Heart right ventricle (tissue), 16 donors: ENCODE measurements at regions not wholly inside any gene's neighbourhood (a gene's known extent, or its start where the extent isn't known, plus 50 kb on each side); places are given as distances from the start of the nearest gene placed in this dataset.

Experiments used
- ATAC-seq, 8 donors: fragments of 200-7000 bp; cut with Tn5 transposase; one replicate each; pipeline ENCODE4 v1.9.1; 2020; ENCODE audit warnings: mild to moderate bottlenecking in 8 of 8, moderate library complexity in 8 of 8, moderate number of reproducible peaks in 1 of 8
- DNase-seq, 2 donors: peaks; one replicate each; pipeline ENCODE4 v3.0.0-alpha.2; 2020
- H3K27ac ChIP-seq, 10 donors: fragments of 200-600 bp; sonication (generic) in 2 of 10; one replicate each; pipeline versions ENCODE4 v1.5.0 to v1.8.0; 2020 to 2022; ENCODE audit warnings: mild to moderate bottlenecking in 3 of 10
- H3K27me3 ChIP-seq, 7 donors: fragments of 200-600 bp; one replicate each; pipeline ENCODE4 v1.8.0; 2021 to 2022; ENCODE audit warnings: mild to moderate bottlenecking in 2 of 7
- H3K36me3 ChIP-seq, 9 donors: fragments of 200-600 bp; sonication (generic) in 1 of 9; one replicate each; pipeline versions ENCODE4 v1.5.0 to v1.8.0; 2020 to 2022; ENCODE audit warnings: mild to moderate bottlenecking in 2 of 9
- H3K4me1 ChIP-seq, 9 donors: fragments of 200-600 bp; sonication (generic) in 1 of 9; one replicate each; pipeline versions ENCODE4 v1.5.0 to v1.8.0; 2020 to 2022; ENCODE audit warnings: mild to moderate bottlenecking in 4 of 9
- H3K4me3 ChIP-seq, 10 donors: fragments of 200-600 bp; sonication (generic) in 2 of 10; one replicate each; pipeline versions ENCODE4 v1.5.0 to v1.8.0; 2020 to 2022; ENCODE audit warnings: mild to moderate bottlenecking in 7 of 10, moderate library complexity in 2 of 10
- H3K9me3 ChIP-seq, 11 donors: fragments of 200-600 bp in 10 of 11; sonication (generic) in 2 of 11; one replicate each; pipeline versions ENCODE4 v1.5.0 to v1.8.0; 2013 to 2022; ENCODE audit warnings: mild to moderate bottlenecking in 2 of 11, control low read depth in 1 of 11, moderate library complexity in 1 of 11
- WGBS, 2 donors: extraction: QIAGEN DNeasy Blood & Tissue Kit; methylation state at CpG; one replicate each; pipeline ENCODE4 v1.1.7; 2013; ENCODE audit warnings: inconsistent platforms in 1 of 2; 5-methylcytosine and 5-hydroxymethylcytosine counted together
- intact Hi-C, 10 donors: fragments of 100-400 bp; cut with DNase I; formaldehyde crosslinking; loops; one replicate each; pipeline versions ENCODE4 v1.11.1 to v1.14.2; 2022
- TF ChIP-seq, protein P1 (sequence below), 9 donors: fragments of 200-600 bp; sonication (generic) in 2 of 9; IDR thresholded peaks; one replicate each; pipeline versions ENCODE4 v1.5.0 to v1.8.0; 2021 to 2022; ENCODE audit warnings: antibody characterized with exemption in 9 of 9, mild to moderate bottlenecking in 5 of 9, moderate library complexity in 1 of 9
- donor health status: Arrhythmogenic right ventricular cardiomyopathy.
- donor health status: ischemic (EF 13 %, LVEDD 7.1; RV severe dilation, severe dysfunction).
- donor health status: healthy with polysubstance abuse.
- donor health status: DM: no; HTN: yes; CAD: no.
- donor health status: DM: no; HTN: no; CAD: no.
- donor health status: ischemic (EF 25% LVEDD 6.9; RV normal size, moderate dysfunction).
- donor health status: ischemic (EF 25% LVEDD 5.7; RV mildly dilated, moderate dysfunction).
- donor health status: healthy.
- donor health status: DM: yes; HTN: yes; CAD: no.
- donor health status: Ischemic cardiomyopathy.
- donor health status: ischemic (EF 35%, LVEDD 5.7; RV mildly dilated, moderate dysfunction).
- donor health status: nonischemic (EF 11% LVEDD 7.7; RV severe dilation, severe dysfunction).
- donor health status: DM: yes; HTN: yes; CAD: no.
- donor health status: PGD.
- donor health status: ischemic (EF 29% LVEDD 5.4; RV normal size, mild dysfunction).
- donor health status: nonischemic (EF 23%, LVEDD 6.1; RV moderate dilation, normal function).

DNA sequence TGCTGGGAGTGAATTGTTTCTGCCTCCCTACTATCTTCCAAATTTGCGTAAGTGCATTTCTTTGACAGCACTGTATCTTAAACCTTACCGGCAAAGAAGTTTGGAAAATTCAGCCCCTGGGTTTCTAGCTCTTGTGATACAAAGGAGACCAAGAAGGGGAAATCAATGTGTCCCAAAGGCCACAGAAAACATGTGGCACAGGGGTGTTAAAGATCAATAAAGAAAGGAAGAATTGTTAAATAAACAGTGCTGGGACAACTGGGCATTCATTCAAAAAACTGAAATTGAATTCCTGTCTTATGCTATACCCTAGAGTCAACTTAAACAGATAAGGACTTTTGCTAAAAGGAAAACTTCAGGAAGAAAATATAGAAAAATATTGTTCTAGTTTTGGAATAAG is 328.1 kb downstream of the MAN2A1 start:
- no peaks in the 10 kb centered on the region for H3K4me1 ChIP-seq
- no peak overlapping the region for H3K4me3 ChIP-seq
- intact Hi-C loops: no loop called here
- no peak for ATAC-seq
- WGBS, 2 donors: 56 to 75% methylated on average over 2 of the region's 2 CpGs
- H3K27ac ChIP-seq: no peak overlapping the region
- peaks cover 0 to 4% (median 0%) of the 10 kb centered on the region in 11 donors for H3K9me3 ChIP-seq
- no peak for DNase-seq
- H3K36me3 ChIP-seq: no peaks in the 10 kb centered on the region
- TF ChIP-seq, protein P1, sequence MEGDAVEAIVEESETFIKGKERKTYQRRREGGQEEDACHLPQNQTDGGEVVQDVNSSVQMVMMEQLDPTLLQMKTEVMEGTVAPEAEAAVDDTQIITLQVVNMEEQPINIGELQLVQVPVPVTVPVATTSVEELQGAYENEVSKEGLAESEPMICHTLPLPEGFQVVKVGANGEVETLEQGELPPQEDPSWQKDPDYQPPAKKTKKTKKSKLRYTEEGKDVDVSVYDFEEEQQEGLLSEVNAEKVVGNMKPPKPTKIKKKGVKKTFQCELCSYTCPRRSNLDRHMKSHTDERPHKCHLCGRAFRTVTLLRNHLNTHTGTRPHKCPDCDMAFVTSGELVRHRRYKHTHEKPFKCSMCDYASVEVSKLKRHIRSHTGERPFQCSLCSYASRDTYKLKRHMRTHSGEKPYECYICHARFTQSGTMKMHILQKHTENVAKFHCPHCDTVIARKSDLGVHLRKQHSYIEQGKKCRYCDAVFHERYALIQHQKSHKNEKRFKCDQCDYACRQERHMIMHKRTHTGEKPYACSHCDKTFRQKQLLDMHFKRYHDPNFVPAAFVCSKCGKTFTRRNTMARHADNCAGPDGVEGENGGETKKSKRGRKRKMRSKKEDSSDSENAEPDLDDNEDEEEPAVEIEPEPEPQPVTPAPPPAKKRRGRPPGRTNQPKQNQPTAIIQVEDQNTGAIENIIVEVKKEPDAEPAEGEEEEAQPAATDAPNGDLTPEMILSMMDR (IDR thresholded peaks at IDR 0.05): no peak
- no peaks in the 10 kb centered on the region for H3K27me3 ChIP-seq

- Histone ChIP-seq H3K36me3 (no peaks in the 10 kb centered on the region), H3K27me3 (no peaks in the 10 kb centered on the region), H3K4me3 (no peak overlapping the region), H3K9me3 (peaks cover 0 to under 1% (median 0%) of the 10 kb centered on the region in 11 donors), H3K27ac (no peak overlapping the region), H3K4me1 (no peaks in the 10 kb centered on the region)
- DNase-seq (no peak), ATAC-seq (no peak)
- 90 to 95% methylated on average over 5 of the region's 5 CpGs for WGBS, 2 donors
- TF ChIP-seq, protein P1 (IDR thresholded peaks at IDR 0.05): no peak
- intact Hi-C loops: no loop called here
Measured at GRCh38 chr5:110018509-110018908, 328.8 kb downstream of the MAN2A1 start.

DNA sequence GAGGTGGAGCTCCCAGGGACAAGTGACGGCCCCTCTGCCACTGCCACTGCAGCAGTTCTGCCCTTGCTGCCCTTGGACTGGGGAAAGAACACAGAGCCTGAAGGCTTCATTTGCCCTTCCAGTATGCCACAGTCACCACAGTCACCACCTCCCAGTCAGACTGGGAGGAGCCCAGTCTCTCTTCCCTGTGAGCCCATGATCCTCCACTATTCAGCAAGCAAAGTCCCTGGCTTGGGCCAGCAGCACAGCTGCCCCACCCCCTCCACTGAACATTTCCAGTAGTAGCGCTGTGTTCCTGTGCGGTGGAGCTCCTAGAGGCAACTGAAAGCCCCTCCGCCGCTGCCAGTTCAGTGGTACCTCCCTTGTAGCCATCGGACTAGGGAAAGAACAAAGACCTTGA is 329.4 kb downstream of the MAN2A1 start:
- 94% methylated on average over 6 of the region's 6 CpGs for WGBS, 2 donors
- intact Hi-C loops: no loop called here
- no peak for ATAC-seq

DNA sequence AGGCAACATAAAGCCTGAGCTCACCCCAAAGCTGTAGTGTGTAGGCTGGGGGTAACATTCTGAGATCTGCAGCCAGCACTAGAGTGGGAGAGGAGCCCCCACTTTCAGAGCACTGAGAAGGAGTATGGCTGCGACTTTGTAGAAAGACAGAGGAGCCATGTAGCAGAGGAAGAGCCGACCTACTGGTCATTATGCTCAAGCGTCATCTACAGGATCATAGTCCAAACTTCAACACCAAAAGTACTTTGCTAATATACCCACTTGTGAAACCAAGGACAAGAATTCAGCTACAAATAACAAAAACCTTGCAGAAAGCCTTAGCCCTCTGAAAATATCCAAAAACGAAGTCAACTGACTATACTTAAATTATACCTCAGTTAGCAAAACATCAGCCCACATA is 330.1 kb downstream of the MAN2A1 start:
- intact Hi-C loops: no loop called here
- TF ChIP-seq, protein P1 (IDR thresholded peaks at IDR 0.05): no peak
- WGBS, 2 donors: 92% methylated on average over 4 of the region's 4 CpGs
- no peak for DNase-seq
- Histone ChIP-seq H3K27ac (no peak overlapping the region), H3K9me3 (no peaks in the 10 kb centered on the region), H3K4me3 (no peak overlapping the region), H3K27me3 (no peaks in the 10 kb centered on the region), H3K4me1 (no peaks in the 10 kb centered on the region), H3K36me3 (no peaks in the 10 kb centered on the region)
- no peak for ATAC-seq

More for the DNA sequence above, 329.4 kb downstream of the MAN2A1 start:
- Histone ChIP-seq H3K4me3 (no peak overlapping the region), H3K27ac (no peak overlapping the region), H3K4me1 (no peaks in the 10 kb centered on the region), H3K9me3 (no peaks in the 10 kb centered on the region), H3K27me3 (no peaks in the 10 kb centered on the region), H3K36me3 (no peaks in the 10 kb centered on the region)
- TF ChIP-seq, protein P1 (IDR thresholded peaks at IDR 0.05): no peak
- no peak for DNase-seq
